Astrocyte (in vitro differentiated cells and primary cell): ENCODE measurements at regions not wholly inside any gene's neighbourhood (a gene's known extent, or its start where the extent isn't known, plus 50 kb on each side); places are given as distances from the start of the nearest gene placed in this dataset.

Experiments
- DNase-seq: peaks from one replicate; pipeline ENCODE4 v3.0.0-alpha.2; 2010; ENCODE audit warnings: low read depth
- FAIRE-seq: peaks from 2 replicates; lab custom pipeline; 2011; peaks lifted over from hg19 to GRCh38; lab: Jason Lieb, UNC
- H2AFZ ChIP-seq: 2 replicates; pipeline ENCODE4 v1.6.0; 2012; ENCODE audit warnings: low read depth, low read length, inconsistent platforms
- H3K27ac ChIP-seq: 2 replicates; pipeline ENCODE4 v1.5.1; 2011; ENCODE audit warnings: low read depth, low read length, inconsistent platforms
- H3K27me3 ChIP-seq: 2 replicates; pipeline ENCODE4 v1.6.0; 2011; ENCODE audit warnings: low read length, inconsistent platforms; ENCODE audit not compliant: insufficient read depth
- H3K36me3 ChIP-seq: 2 replicates; pipeline ENCODE4 v1.5.1; 2011; ENCODE audit warnings: low read length, inconsistent platforms; ENCODE audit not compliant: insufficient read depth
- H3K4me1 ChIP-seq: 2 replicates; pipeline ENCODE4 v1.5.1; 2011; ENCODE audit warnings: low read length, inconsistent platforms; ENCODE audit not compliant: insufficient read depth
- H3K4me2 ChIP-seq: 2 replicates; pipeline ENCODE4 v1.6.0; 2012; ENCODE audit warnings: low read length, inconsistent platforms
- H3K4me3 ChIP-seq: 2 replicates; pipeline ENCODE4 v1.5.1; 2011; ENCODE audit warnings: low read depth, mild to moderate bottlenecking, low read length, inconsistent platforms; ENCODE audit not compliant: insufficient read depth
- H3K79me2 ChIP-seq: 2 replicates; pipeline ENCODE4 v1.6.0; 2012; ENCODE audit warnings: mild to moderate bottlenecking, low read length, inconsistent platforms; ENCODE audit not compliant: insufficient read depth
- H3K9ac ChIP-seq: 2 replicates; pipeline ENCODE4 v1.6.0; 2012; ENCODE audit warnings: mild to moderate bottlenecking, low read length, inconsistent platforms
- H3K9me3 ChIP-seq: 2 replicates; pipeline ENCODE4 v1.5.1; 2012; ENCODE audit warnings: low read depth, mild to moderate bottlenecking, low read length, inconsistent platforms; ENCODE audit not compliant: insufficient read depth
- H4K20me1 ChIP-seq: 2 replicates; pipeline ENCODE4 v1.6.0; 2012; ENCODE audit warnings: low read length, inconsistent platforms; ENCODE audit not compliant: insufficient read depth
- H3K27ac Mint-ChIP-seq: one replicate; pipeline ENCODE4 v1.8.0; 2021; ENCODE audit warnings: mild to moderate bottlenecking, mixed read lengths; ENCODE audit not compliant: unreplicated experiment
- H3K27me3 Mint-ChIP-seq: one replicate; pipeline ENCODE4 v1.8.0; 2021; ENCODE audit warnings: low read depth, mixed read lengths; ENCODE audit not compliant: unreplicated experiment
- H3K36me3 Mint-ChIP-seq: one replicate; pipeline ENCODE4 v1.8.0; 2021; ENCODE audit warnings: low read depth, mixed read lengths; ENCODE audit not compliant: unreplicated experiment
- H3K4me1 Mint-ChIP-seq: one replicate; pipeline ENCODE4 v1.8.0; 2021; ENCODE audit warnings: low read depth, mixed read lengths; ENCODE audit not compliant: unreplicated experiment
- H3K4me3 Mint-ChIP-seq: one replicate; pipeline ENCODE4 v1.8.0; 2021; ENCODE audit warnings: mild to moderate bottlenecking, moderate library complexity, mixed read lengths; ENCODE audit not compliant: unreplicated experiment
- H3K9me3 Mint-ChIP-seq: one replicate; pipeline ENCODE4 v1.8.0; 2021; ENCODE audit warnings: mild to moderate bottlenecking, mixed read lengths; ENCODE audit not compliant: unreplicated experiment
- CTCF ChIP-seq: IDR thresholded peaks from 2 replicates; pipeline ENCODE4 v1.5.1; 2011; ENCODE audit warnings: low read depth, mild to moderate bottlenecking, inconsistent platforms, low read length, moderate library complexity; ENCODE audit not compliant: insufficient read depth
- EZH2 ChIP-seq: IDR thresholded peaks from 2 replicates; pipeline ENCODE4 v1.6.1; 2012; ENCODE audit warnings: mild to moderate bottlenecking, low read length, inconsistent platforms; ENCODE audit not compliant: insufficient read depth

- FAIRE-seq, result no peak
- H2AFZ ChIP-seq, result no peak overlapping the region
These were observed 181.5 kb upstream of the ID2 start for GRCh38 chr2:8500124-8501054.

GRCh38 chr2:8501061-8501720 is 180.7 kb upstream of the ID2 start:
- Histone ChIP-seq H3K27ac (no peak overlapping the region), H3K4me2 (no peak overlapping the region), H3K36me3 (no peaks in the 10 kb centered on the region), H3K9ac (no peak overlapping the region), H4K20me1 (no peaks in the 10 kb centered on the region), H2AFZ (no peak overlapping the region), H3K79me2 (no peaks in the 10 kb centered on the region), H3K4me1 (no peaks in the 10 kb centered on the region), H3K27me3 (no peaks in the 10 kb centered on the region), H3K9me3 (no peaks in the 10 kb centered on the region), H3K4me3 (no peak overlapping the region)
- FAIRE-seq, result no peak
- Mint-ChIP-seq H3K36me3 (no peaks in the 10 kb centered on the region), H3K27me3 (peaks cover 23% of the 10 kb centered on the region), H3K27ac (no peak overlapping the region), H3K9me3 (peaks cover 4% of the 10 kb centered on the region), H3K4me1 (no peaks in the 10 kb centered on the region), H3K4me3 (no peak overlapping the region)
- DNase-seq, result no peak
- no peak for TF ChIP-seq EZH2
- TF ChIP-seq CTCF, result no peak

More at GRCh38 chr2:8500124-8501054, 181.5 kb upstream of the ID2 start:
- Histone ChIP-seq H3K4me3 (no peak overlapping the region), H3K4me2 (no peak overlapping the region), H3K36me3 (no peaks in the 10 kb centered on the region), H3K9me3 (no peaks in the 10 kb centered on the region), H3K4me1 (no peaks in the 10 kb centered on the region), H3K79me2 (no peaks in the 10 kb centered on the region), H3K27me3 (no peaks in the 10 kb centered on the region), H3K9ac (no peak overlapping the region), H4K20me1 (no peaks in the 10 kb centered on the region), H3K27ac (no peak overlapping the region)
- H3K9me3 Mint-ChIP-seq, result no peaks in the 10 kb centered on the region
- H3K4me1 Mint-ChIP-seq, result no peaks in the 10 kb centered on the region
- H3K4me3 Mint-ChIP-seq, result no peak overlapping the region
- H3K27ac Mint-ChIP-seq, result no peak overlapping the region
- no peak for DNase-seq
- peaks cover 29% of the 10 kb centered on the region for H3K27me3 Mint-ChIP-seq
- no peaks in the 10 kb centered on the region for H3K36me3 Mint-ChIP-seq
- no peak for TF ChIP-seq CTCF
- no peak for TF ChIP-seq EZH2
